ENCODE measurements at regions not wholly inside any gene's neighbourhood (a gene's known extent, or its start where the extent isn't known, plus 50 kb on each side); places are given as distances from the start of the nearest gene placed in this dataset.

GRCh38 chr2:106277426-106277825, 83.3 kb upstream of the UXS1 start:
- Histone ChIP-seq H3K4me1 (ENCODE audit: control insufficient read depth, extremely low read depth, insufficient read depth, low read length) (no peaks in the 10 kb centered on the region), H3K27me3 (ENCODE audit: control insufficient read depth, insufficient read depth, low read length) (no peaks in the 10 kb centered on the region), H3K27ac (ENCODE audit: insufficient read depth, low read length) (no peak overlapping the region), H3K79me2 (ENCODE audit: control insufficient read depth, insufficient read depth, low read length) (no peaks in the 10 kb centered on the region), H3K9ac (ENCODE audit: insufficient read depth, low read length) (no peak overlapping the region), H3K36me3 (ENCODE audit: control insufficient read depth, insufficient read depth, low read length) (no peaks in the 10 kb centered on the region), H3K4me2 (ENCODE audit: extremely low read depth, insufficient read depth, low read length) (no peak overlapping the region), H3K4me3 (replicated peaks in 1 of 4; ENCODE audit: control extremely low read depth in 1 of 4, insufficient read depth in 1 of 4, low read depth in 3 of 4, low read length in 4 of 4) (no peak overlapping the region), H4K20me1 (ENCODE audit: control insufficient read depth, extremely low read depth, insufficient read depth, low read length) (no peaks in the 10 kb centered on the region), H3K9me3 (ENCODE audit: control insufficient read depth, insufficient read depth, low read depth, low read length) (no peaks in the 10 kb centered on the region), H2AFZ (ENCODE audit: low read length) (no peak overlapping the region)
- no peak for TF ChIP-seq CTCF (conservative IDR thresholded peaks at IDR 0.05 in 1 of 2, IDR thresholded peaks at IDR 0.05 in 1 of 2; ENCODE audit: low read depth in 1 of 2, low read length in 2 of 2)
- TF ChIP-seq EZH2 (IDR thresholded peaks at IDR 0.05; ENCODE audit: low read length, missing control alignments): no peak
- DNase-seq (ENCODE audit: low read depth in 2 of 2): no peak

GRCh38 chr2:106275971-106276370, 81.9 kb upstream of the UXS1 start:
- Histone ChIP-seq H3K79me2 (ENCODE audit: control insufficient read depth, insufficient read depth, low read length) (no peaks in the 10 kb centered on the region), H3K27ac (ENCODE audit: insufficient read depth, low read length) (no peak overlapping the region), H3K27me3 (ENCODE audit: control insufficient read depth, insufficient read depth, low read length) (no peaks in the 10 kb centered on the region), H4K20me1 (ENCODE audit: control insufficient read depth, extremely low read depth, insufficient read depth, low read length) (no peaks in the 10 kb centered on the region), H3K4me3 (replicated peaks in 1 of 4; ENCODE audit: control extremely low read depth in 1 of 4, insufficient read depth in 1 of 4, low read depth in 3 of 4, low read length in 4 of 4) (no peak overlapping the region), H2AFZ (ENCODE audit: low read length) (no peak overlapping the region), H3K9me3 (ENCODE audit: control insufficient read depth, insufficient read depth, low read depth, low read length) (no peaks in the 10 kb centered on the region), H3K4me2 (ENCODE audit: extremely low read depth, insufficient read depth, low read length) (no peak overlapping the region), H3K36me3 (ENCODE audit: control insufficient read depth, insufficient read depth, low read length) (no peaks in the 10 kb centered on the region), H3K4me1 (ENCODE audit: control insufficient read depth, extremely low read depth, insufficient read depth, low read length) (no peaks in the 10 kb centered on the region), H3K9ac (ENCODE audit: insufficient read depth, low read length) (no peak overlapping the region)
- TF ChIP-seq CTCF (conservative IDR thresholded peaks at IDR 0.05 in 1 of 2, IDR thresholded peaks at IDR 0.05 in 1 of 2; ENCODE audit: low read depth in 1 of 2, low read length in 2 of 2) (no peak), EZH2 (IDR thresholded peaks at IDR 0.05; ENCODE audit: low read length, missing control alignments) (no peak)
- no peak for DNase-seq (ENCODE audit: low read depth in 2 of 2)

GRCh38 chr2:106274668-106275067, 80.6 kb upstream of the UXS1 start:
- H3K9me3 ChIP-seq (ENCODE audit: control insufficient read depth, insufficient read depth, low read depth, low read length): no peaks in the 10 kb centered on the region
- no peak for DNase-seq (ENCODE audit: low read depth in 2 of 2)
- no peaks in the 10 kb centered on the region for H4K20me1 ChIP-seq (ENCODE audit: control insufficient read depth, extremely low read depth, insufficient read depth, low read length)
- H3K4me2 ChIP-seq (ENCODE audit: extremely low read depth, insufficient read depth, low read length): no peak overlapping the region
- H2AFZ ChIP-seq (ENCODE audit: low read length): no peak overlapping the region
- H3K79me2 ChIP-seq (ENCODE audit: control insufficient read depth, insufficient read depth, low read length): no peaks in the 10 kb centered on the region
- H3K27me3 ChIP-seq (ENCODE audit: control insufficient read depth, insufficient read depth, low read length): no peaks in the 10 kb centered on the region
- no peaks in the 10 kb centered on the region for H3K36me3 ChIP-seq (ENCODE audit: control insufficient read depth, insufficient read depth, low read length)
- H3K27ac ChIP-seq (ENCODE audit: insufficient read depth, low read length): no peak overlapping the region
- H3K9ac ChIP-seq (ENCODE audit: insufficient read depth, low read length): no peak overlapping the region
- H3K4me1 ChIP-seq (ENCODE audit: control insufficient read depth, extremely low read depth, insufficient read depth, low read length): no peaks in the 10 kb centered on the region
- H3K4me3 ChIP-seq (replicated peaks in 1 of 4; ENCODE audit: control extremely low read depth in 1 of 4, insufficient read depth in 1 of 4, low read depth in 3 of 4, low read length in 4 of 4): no peak overlapping the region
- no peak for TF ChIP-seq EZH2 (IDR thresholded peaks at IDR 0.05; ENCODE audit: low read length, missing control alignments)
- no peak for TF ChIP-seq CTCF (conservative IDR thresholded peaks at IDR 0.05 in 1 of 2, IDR thresholded peaks at IDR 0.05 in 1 of 2; ENCODE audit: low read depth in 1 of 2, low read length in 2 of 2)

All from fibroblast of lung (primary cell).